Astrocyte of the spinal cord (primary cell): ENCODE measurements at regions not wholly inside any gene's neighbourhood (a gene's known extent, or its start where the extent isn't known, plus 50 kb on each side); places are given as distances from the start of the nearest gene placed in this dataset.
"Not testable (repeated sequence)": the region's sequence is repeated elsewhere in the genome, so short reads cannot be mapped to it uniquely, and the experiment has no call there.

Experiments used
- DNase-seq: peaks from one replicate; pipeline ENCODE4 v3.0.0; 2011; ENCODE audit warnings: low read depth, low spot score
- H3K4me3 ChIP-seq: 2 replicates; pipeline ENCODE4 v1.5.1; 2011; ENCODE audit warnings: low read depth, mild to moderate bottlenecking, low read length, moderate library complexity
- in situ Hi-C: cut with HindIII; loops from 2 replicates; pipeline ENCODE4 v1.10.0; 2017; ENCODE audit warnings: low sequenced_read_pairs
- TF ChIP-seq, protein P1 (sequence below): IDR thresholded peaks from 2 replicates; pipeline ENCODE4 v1.5.1; 2012; ENCODE audit warnings: low read depth, mild to moderate bottlenecking, low read length, inconsistent platforms

- in situ Hi-C loops: no loop called here
- H3K4me3 ChIP-seq: no peak overlapping the region
- TF ChIP-seq, protein P1, sequence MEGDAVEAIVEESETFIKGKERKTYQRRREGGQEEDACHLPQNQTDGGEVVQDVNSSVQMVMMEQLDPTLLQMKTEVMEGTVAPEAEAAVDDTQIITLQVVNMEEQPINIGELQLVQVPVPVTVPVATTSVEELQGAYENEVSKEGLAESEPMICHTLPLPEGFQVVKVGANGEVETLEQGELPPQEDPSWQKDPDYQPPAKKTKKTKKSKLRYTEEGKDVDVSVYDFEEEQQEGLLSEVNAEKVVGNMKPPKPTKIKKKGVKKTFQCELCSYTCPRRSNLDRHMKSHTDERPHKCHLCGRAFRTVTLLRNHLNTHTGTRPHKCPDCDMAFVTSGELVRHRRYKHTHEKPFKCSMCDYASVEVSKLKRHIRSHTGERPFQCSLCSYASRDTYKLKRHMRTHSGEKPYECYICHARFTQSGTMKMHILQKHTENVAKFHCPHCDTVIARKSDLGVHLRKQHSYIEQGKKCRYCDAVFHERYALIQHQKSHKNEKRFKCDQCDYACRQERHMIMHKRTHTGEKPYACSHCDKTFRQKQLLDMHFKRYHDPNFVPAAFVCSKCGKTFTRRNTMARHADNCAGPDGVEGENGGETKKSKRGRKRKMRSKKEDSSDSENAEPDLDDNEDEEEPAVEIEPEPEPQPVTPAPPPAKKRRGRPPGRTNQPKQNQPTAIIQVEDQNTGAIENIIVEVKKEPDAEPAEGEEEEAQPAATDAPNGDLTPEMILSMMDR: no peak
- DNase-seq: no peak
Measured at GRCh38 chr22:33167998-33168790, 110.0 kb upstream of the SYN3 start.

DNA sequence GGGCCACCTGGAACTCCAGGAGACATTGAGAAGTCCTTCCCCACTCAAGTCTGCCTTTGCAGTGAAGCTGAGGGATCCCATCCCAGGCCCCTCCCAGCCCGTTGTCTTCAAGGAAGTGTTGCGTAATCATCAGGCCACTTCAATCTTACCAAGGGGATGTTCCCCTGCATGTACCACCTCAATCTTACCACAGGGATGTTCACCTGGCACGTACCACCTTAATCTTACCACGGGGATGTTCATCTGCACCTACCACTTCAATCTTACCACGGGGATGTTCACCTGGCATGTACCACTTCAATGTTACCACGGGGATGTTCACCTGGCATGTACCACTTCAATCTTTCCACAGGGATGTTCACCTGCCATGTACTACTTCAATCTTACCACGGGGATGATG lies 108.0 kb upstream of the SYN3 start:
- no peak for DNase-seq
- TF ChIP-seq, protein P1: no peak
- H3K4me3 ChIP-seq: no peak overlapping the region
- in situ Hi-C loops: no loop called here

DNA sequence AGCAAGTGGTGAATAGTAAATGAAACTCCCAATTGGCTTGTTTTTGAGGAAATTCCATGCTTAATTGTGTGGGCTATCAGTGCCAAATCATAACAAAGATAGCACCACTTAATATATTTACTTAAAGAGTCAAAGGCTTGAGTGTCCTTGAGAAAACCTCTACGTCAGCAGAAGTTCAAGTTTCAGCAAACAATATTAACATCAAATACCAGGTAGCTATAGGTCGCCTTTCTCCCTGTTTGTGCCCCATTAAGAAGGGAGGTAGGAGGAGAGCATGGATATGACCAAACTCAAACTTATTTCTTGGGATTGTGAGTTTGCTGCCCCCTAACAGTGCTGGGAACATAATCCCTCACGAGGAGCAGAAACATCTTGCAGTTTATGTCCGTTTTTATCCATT lies 105.6 kb upstream of the SYN3 start:
- TF ChIP-seq, protein P1: no peak
- in situ Hi-C loops: no loop called here
- no peak overlapping the region for H3K4me3 ChIP-seq
- DNase-seq: no peak

GRCh38 chr22:33162196-33162595 lies 104.0 kb upstream of the SYN3 start:
- H3K4me3 ChIP-seq: no peak overlapping the region
- in situ Hi-C loops: no loop called here
- DNase-seq: no peak
- TF ChIP-seq, protein P1: no peak

DNA sequence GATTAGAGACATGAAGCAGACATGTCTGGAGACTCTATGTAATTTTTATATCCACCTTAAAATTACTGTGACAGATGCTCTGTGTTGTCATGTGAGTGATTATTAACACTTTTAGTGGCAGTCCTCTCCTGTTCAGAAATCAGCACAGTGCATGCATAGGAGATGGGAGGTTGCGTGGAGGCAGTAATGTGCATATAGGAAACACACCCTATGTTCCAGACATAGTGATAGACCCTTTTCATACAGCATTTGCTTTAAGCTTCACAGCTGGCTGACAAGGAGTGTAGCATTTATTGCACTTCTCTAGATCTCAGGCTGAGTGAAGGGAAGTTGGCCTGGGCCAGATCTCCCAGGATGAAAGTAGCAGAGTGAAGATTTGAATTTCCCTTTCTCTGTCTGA lies 102.3 kb upstream of the SYN3 start:
- no peak for DNase-seq
- TF ChIP-seq, protein P1: no peak
- in situ Hi-C loops: no loop called here

DNA sequence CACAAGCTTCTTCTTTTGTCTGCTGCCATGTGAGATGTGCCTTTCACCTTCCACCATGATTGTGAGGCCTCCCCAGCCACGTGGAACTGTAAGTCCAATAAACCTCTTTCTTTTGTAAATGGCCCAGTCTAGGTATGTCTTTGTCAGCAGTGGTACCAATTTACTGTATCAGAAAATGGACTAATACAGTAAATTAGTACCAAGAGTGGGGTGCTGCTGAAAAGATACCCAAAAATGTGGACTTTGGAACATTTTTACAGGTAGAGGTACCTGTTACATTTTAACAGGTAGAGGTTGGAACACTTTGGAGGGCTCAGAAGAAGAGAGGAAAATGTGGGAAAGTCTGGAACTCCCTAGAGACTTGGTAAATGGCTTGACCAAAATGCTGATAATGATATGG lies 96.8 kb upstream of the SYN3 start:
- in situ Hi-C loops, H3K4me3 ChIP-seq, DNase-seq: not testable (repeated sequence)

More for the DNA sequence above, 102.3 kb upstream of the SYN3 start:
- no peak overlapping the region for H3K4me3 ChIP-seq

GRCh38 chr22:33149611-33150010 lies 91.4 kb upstream of the SYN3 start:
- in situ Hi-C loops: no loop called here
- no peak for DNase-seq

More at GRCh38 chr22:33149611-33150010, 91.4 kb upstream of the SYN3 start:
- TF ChIP-seq, protein P1: no peak
- H3K4me3 ChIP-seq: no peak overlapping the region
